Uterus (tissue), 3 donors: ENCODE measurements at regions not wholly inside any gene's neighbourhood (a gene's known extent, or its start where the extent isn't known, plus 50 kb on each side); places are given as distances from the start of the nearest gene placed in this dataset.

Experiments
- DNase-seq, 2 donors: peaks; one replicate each; pipeline ENCODE4 v3.0.0-alpha.2; 2019 to 2020
- H3K27ac ChIP-seq, 2 donors: fragments of 200-600 bp; sonication (generic); 1 replicate in 1 of 2; 2 replicates in 1 of 2; pipeline ENCODE4 v1.5.1; 2016 to 2018
- H3K27me3 ChIP-seq, 2 donors: fragments of 200-600 bp; sonication (generic); one replicate each; pipeline ENCODE4 v1.5.1; 2018 to 2019; ENCODE audit warnings: control low read depth in 1 of 2
- H3K36me3 ChIP-seq, 2 donors: fragments of 200-600 bp; sonication (generic); one replicate each; pipeline ENCODE4 v1.5.1; 2019; ENCODE audit warnings: control low read depth in 1 of 2
- H3K4me1 ChIP-seq, 2 donors: fragments of 200-600 bp; sonication (generic); one replicate each; pipeline ENCODE4 v1.5.1; 2018 to 2019; ENCODE audit warnings: control low read depth in 1 of 2
- H3K4me3 ChIP-seq, 2 donors: fragments of 200-600 bp; sonication (generic); 1 replicate in 1 of 2; 2 replicates in 1 of 2; pipeline ENCODE4 v1.5.1; 2018 to 2019; ENCODE audit warnings: mild to moderate bottlenecking in 1 of 2
- H3K9me3 ChIP-seq, 2 donors: fragments of 200-600 bp; sonication (generic); one replicate each; pipeline ENCODE4 v1.5.1; 2019; ENCODE audit warnings: control low read depth in 1 of 2
- CTCF ChIP-seq, 4 experiments: fragments of 200-600 bp in 2 of 4; fragments of 450-650 bp in 2 of 4; sonication (generic) in 2 of 4; IDR thresholded peaks; one replicate each; pipeline ENCODE4 v1.5.1; 2016 to 2019; ENCODE audit warnings: antibody characterized with exemption in 4 of 4, mild to moderate bottlenecking in 2 of 4, moderate library complexity in 1 of 4
- POLR2A ChIP-seq, 2 donors: fragments of 450-650 bp; IDR thresholded peaks; one replicate each; pipeline ENCODE4 v1.6.1; 2016; ENCODE audit warnings: antibody characterized with exemption in 2 of 2, mild to moderate bottlenecking in 1 of 2, moderate library complexity in 1 of 2
- intact Hi-C: fragments of 100-400 bp; cut with DNase I; formaldehyde crosslinking; loops from one replicate; pipeline ENCODE4 v1.15.1; 2023; ENCODE audit warnings: low total_unique reads
- donor health status: DM: yes; HTN: yes; CAD: no.

DNA sequence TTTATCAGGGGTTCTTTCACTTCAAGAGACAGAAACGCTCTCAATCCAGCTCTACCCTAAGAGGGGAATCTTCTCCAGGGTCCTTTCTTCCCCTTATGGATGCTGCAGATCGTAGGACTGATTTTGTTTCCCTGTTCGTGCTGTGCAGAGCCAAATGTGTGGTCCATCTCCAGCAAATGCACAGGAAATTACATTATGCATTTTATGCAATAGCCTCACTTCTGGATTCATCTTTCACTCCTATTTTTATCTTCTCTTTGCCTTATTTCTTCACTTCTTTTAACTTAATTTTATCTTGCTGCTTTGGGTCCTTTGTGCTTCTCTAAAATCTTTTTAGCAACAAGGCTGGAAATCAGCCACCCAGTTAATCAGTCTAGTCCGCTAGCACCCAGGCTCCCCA is 184.5 kb upstream of the INHBA start:
- Histone ChIP-seq H3K27ac (peak overlapping the region; percentile 29 to 54), H3K36me3 (no peaks in the 10 kb centered on the region), H3K4me1 (peaks cover 0 to 10% of the 10 kb centered on the region in 2 donors), H3K27me3 (no peaks in the 10 kb centered on the region), H3K4me3 (no peak overlapping the region), H3K9me3 (no peaks in the 10 kb centered on the region)
- intact Hi-C loops = no loop called here
- no peak for TF ChIP-seq POLR2A (IDR thresholded peaks at IDR 0.05)
- TF ChIP-seq CTCF (IDR thresholded peaks at IDR 0.05) = no peak
- DNase-seq = no peak

GRCh38 chr7:41886901-41887311 is 184.0 kb upstream of the INHBA start:
- TF ChIP-seq CTCF (IDR thresholded peaks at IDR 0.05) (peak in 1 of 4 experiments; percentile 6), POLR2A (IDR thresholded peaks at IDR 0.05) (no peak)
- no peaks in the 10 kb centered on the region for H3K27me3 ChIP-seq
- intact Hi-C loops = no loop called here
- no peak overlapping the region for H3K4me3 ChIP-seq
- peaks cover 0 to 10% of the 10 kb centered on the region in 2 donors for H3K4me1 ChIP-seq
- DNase-seq = peak; percentile 66 to 67
- peak overlapping the region; percentile 29 to 54 for H3K27ac ChIP-seq
- H3K36me3 ChIP-seq = no peaks in the 10 kb centered on the region
- H3K9me3 ChIP-seq = no peaks in the 10 kb centered on the region

- no peak overlapping the region for H3K4me3 ChIP-seq
- TF ChIP-seq CTCF (IDR thresholded peaks at IDR 0.05) (no peak), POLR2A (IDR thresholded peaks at IDR 0.05) (no peak)
- no peaks in the 10 kb centered on the region for H3K9me3 ChIP-seq
- peaks cover 0 to 10% of the 10 kb centered on the region in 2 donors for H3K4me1 ChIP-seq
- peak; percentile 73 to 80 for DNase-seq
- H3K27me3 ChIP-seq = no peaks in the 10 kb centered on the region
- peak overlapping the region; percentile 41 to 54 for H3K27ac ChIP-seq
- no peaks in the 10 kb centered on the region for H3K36me3 ChIP-seq
- intact Hi-C loops = no loop called here
These were observed 183.5 kb upstream of the INHBA start for GRCh38 chr7:41886262-41886900.

DNA sequence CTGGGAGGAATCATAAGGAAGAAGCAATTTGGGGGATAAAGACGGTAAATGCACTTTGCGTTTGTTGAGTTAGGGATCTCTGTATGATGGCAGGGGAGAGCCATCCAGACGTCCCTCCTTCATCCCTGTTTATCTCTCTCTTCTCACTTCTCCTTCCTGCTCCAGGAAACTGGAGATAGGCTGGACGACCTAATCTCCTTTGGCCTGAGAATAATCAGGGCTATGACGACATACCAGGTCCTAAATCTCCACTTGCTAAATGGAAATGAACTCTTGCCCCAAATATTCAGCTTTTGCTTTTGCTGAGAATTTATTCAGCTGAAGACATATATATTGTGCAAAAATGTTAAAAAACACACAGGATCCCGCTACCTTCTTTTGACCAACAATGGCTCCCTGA is 182.9 kb upstream of the INHBA start:
- intact Hi-C loops = no loop called here
- Histone ChIP-seq H3K9me3 (no peaks in the 10 kb centered on the region), H3K27ac (peak overlapping the region; percentile 41 to 54), H3K4me3 (no peak overlapping the region), H3K4me1 (peaks cover 0 to 10% of the 10 kb centered on the region in 2 donors), H3K36me3 (no peaks in the 10 kb centered on the region), H3K27me3 (no peaks in the 10 kb centered on the region)
- DNase-seq = no peak
- TF ChIP-seq CTCF (IDR thresholded peaks at IDR 0.05) = no peak
- no peak for TF ChIP-seq POLR2A (IDR thresholded peaks at IDR 0.05)

DNA sequence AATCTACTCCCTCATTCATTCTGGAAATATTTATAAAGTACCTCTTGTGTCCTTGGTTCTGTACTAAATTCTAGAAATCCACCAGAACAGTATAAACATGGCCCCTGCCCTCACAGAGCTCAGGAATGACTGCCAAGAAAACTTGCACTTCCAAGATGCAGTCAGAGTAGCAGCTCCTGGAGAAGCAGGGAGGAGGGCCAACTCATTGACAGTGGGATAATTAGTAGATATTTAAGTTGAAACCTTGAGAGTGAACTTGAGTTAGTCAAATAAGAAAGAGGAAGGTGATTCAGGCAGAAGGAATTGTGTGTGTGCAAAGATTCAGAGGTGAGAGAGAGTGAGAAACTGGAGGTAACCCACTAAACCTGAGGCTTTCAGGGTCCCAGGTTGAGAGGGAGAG is 182.2 kb upstream of the INHBA start:
- DNase-seq = no peak
- peak overlapping the region in 1 of 2 donors; percentile 54 for H3K27ac ChIP-seq
- no peak overlapping the region for H3K4me3 ChIP-seq
- no peaks in the 10 kb centered on the region for H3K27me3 ChIP-seq
- no peak for TF ChIP-seq CTCF (IDR thresholded peaks at IDR 0.05)
- no peak for TF ChIP-seq POLR2A (IDR thresholded peaks at IDR 0.05)
- intact Hi-C loops = no loop called here
- H3K4me1 ChIP-seq = peaks cover 0 to 10% of the 10 kb centered on the region in 2 donors
- H3K9me3 ChIP-seq = no peaks in the 10 kb centered on the region
- no peaks in the 10 kb centered on the region for H3K36me3 ChIP-seq
